Fibroblast of lung (primary cell): ENCODE measurements at regions not wholly inside any gene's neighbourhood (a gene's known extent, or its start where the extent isn't known, plus 50 kb on each side); places are given as distances from the start of the nearest gene placed in this dataset.

Experiments used
- CTCF ChIP-seq, 2 donors: IDR thresholded peaks in 1 of 2; conservative IDR thresholded peaks in 1 of 2; 1 replicate in 1 of 2; 2 replicates in 1 of 2; pipeline ENCODE4 v1.5.1; 2011 to 2012; ENCODE audit warnings: low read length in 2 of 2, control low read depth in 1 of 2, inconsistent platforms in 1 of 2, low read depth in 1 of 2, mild to moderate bottlenecking in 1 of 2
- EZH2 ChIP-seq: IDR thresholded peaks from 2 replicates; pipeline ENCODE4 v1.5.1; 2012; ENCODE audit warnings: low read length, control low read depth, mild to moderate bottlenecking; ENCODE audit errors: missing control alignments

- TF ChIP-seq CTCF (conservative IDR thresholded peaks at IDR 0.05 in 1 of 2, IDR thresholded peaks at IDR 0.05 in 1 of 2; ENCODE audit: low read depth in 1 of 2, low read length in 2 of 2), result no peak
- TF ChIP-seq EZH2, result no peak
These were observed 88.1 kb upstream of the PLPP4 start for GRCh38 chr10:120368927-120369326.
